ENCODE measurements at regions not wholly inside any gene's neighbourhood (a gene's known extent, or its start where the extent isn't known, plus 50 kb on each side); places are given as distances from the start of the nearest gene placed in this dataset.
"Not testable (repeated sequence)": the region's sequence is repeated elsewhere in the genome, so short reads cannot be mapped to it uniquely, and the experiment has no call there.

GRCh38 chr2:11891671-11892440 lies 145.4 kb downstream of the LPIN1 start:
- H3K4me3 ChIP-seq: no peak overlapping the region
- no peak for DNase-seq
- no peak for TF ChIP-seq CTCF (IDR thresholded peaks at IDR 0.05)
- H3K27ac ChIP-seq: no peak overlapping the region
- H3K9me3 ChIP-seq: peaks cover 0 to 21% (median 3%) of the 10 kb centered on the region in 3 donors
- no peaks in the 10 kb centered on the region for H3K27me3 ChIP-seq
- intact Hi-C loops (cut with DNase I; ENCODE audit: low total_unique reads): no loop called here
- no peaks in the 10 kb centered on the region for H3K36me3 ChIP-seq
- no peaks in the 10 kb centered on the region for H3K4me1 ChIP-seq

- no peak for DNase-seq
- H3K27me3 ChIP-seq: no peaks in the 10 kb centered on the region
- H3K36me3 ChIP-seq: no peaks in the 10 kb centered on the region
- H3K27ac ChIP-seq: no peak overlapping the region
- H3K4me1 ChIP-seq: no peaks in the 10 kb centered on the region
- H3K4me3 ChIP-seq: no peak overlapping the region
- no peaks in the 10 kb centered on the region for H3K9me3 ChIP-seq
- intact Hi-C loops (cut with DNase I; ENCODE audit: low total_unique reads): no loop called here
- TF ChIP-seq CTCF (IDR thresholded peaks at IDR 0.05): no peak
These were observed 150.0 kb downstream of the LPIN1 start for GRCh38 chr2:11896386-11896785.

GRCh38 chr2:11898576-11898975 lies 152.1 kb downstream of the LPIN1 start:
- H3K36me3 ChIP-seq: no peaks in the 10 kb centered on the region
- H3K4me1 ChIP-seq: no peaks in the 10 kb centered on the region
- DNase-seq: no peak
- intact Hi-C loops (cut with DNase I; ENCODE audit: low total_unique reads): no loop called here
- H3K9me3 ChIP-seq: no peaks in the 10 kb centered on the region
- H3K4me3 ChIP-seq: no peak overlapping the region
- H3K27me3 ChIP-seq: no peaks in the 10 kb centered on the region
- no peak overlapping the region for H3K27ac ChIP-seq
- TF ChIP-seq CTCF (IDR thresholded peaks at IDR 0.05): no peak

GRCh38 chr2:11899264-11899818 lies 152.9 kb downstream of the LPIN1 start:
- no peaks in the 10 kb centered on the region for H3K4me1 ChIP-seq
- no peaks in the 10 kb centered on the region for H3K9me3 ChIP-seq
- H3K4me3 ChIP-seq: no peak overlapping the region
- intact Hi-C loops (cut with DNase I; ENCODE audit: low total_unique reads): no loop called here
- no peak overlapping the region for H3K27ac ChIP-seq
- DNase-seq: no peak
- TF ChIP-seq CTCF (IDR thresholded peaks at IDR 0.05): no peak
- no peaks in the 10 kb centered on the region for H3K27me3 ChIP-seq
- H3K36me3 ChIP-seq: no peaks in the 10 kb centered on the region

GRCh38 chr2:11900891-11901290 lies 154.5 kb downstream of the LPIN1 start:
- H3K9me3 ChIP-seq; H3K4me3 ChIP-seq; H3K27me3 ChIP-seq; H3K27ac ChIP-seq; intact Hi-C loops (cut with DNase I; ENCODE audit: low total_unique reads); H3K36me3 ChIP-seq; H3K4me1 ChIP-seq; DNase-seq: not testable (repeated sequence)

GRCh38 chr2:11901351-11902069 lies 155.1 kb downstream of the LPIN1 start:
- DNase-seq: no peak
- intact Hi-C loops (cut with DNase I; ENCODE audit: low total_unique reads): no loop called here
- no peak overlapping the region for H3K27ac ChIP-seq

More at GRCh38 chr2:11901351-11902069, 155.1 kb downstream of the LPIN1 start:
- no peaks in the 10 kb centered on the region for H3K9me3 ChIP-seq
- H3K27me3 ChIP-seq: no peaks in the 10 kb centered on the region
- no peak for TF ChIP-seq CTCF (IDR thresholded peaks at IDR 0.05)
- no peaks in the 10 kb centered on the region for H3K36me3 ChIP-seq
- no peaks in the 10 kb centered on the region for H3K4me1 ChIP-seq
- no peak overlapping the region for H3K4me3 ChIP-seq

All from tibial artery (tissue), 4 donors.